ENCODE measurements at regions not wholly inside any gene's neighbourhood (a gene's known extent, or its start where the extent isn't known, plus 50 kb on each side); places are given as distances from the start of the nearest gene placed in this dataset.

DNA sequence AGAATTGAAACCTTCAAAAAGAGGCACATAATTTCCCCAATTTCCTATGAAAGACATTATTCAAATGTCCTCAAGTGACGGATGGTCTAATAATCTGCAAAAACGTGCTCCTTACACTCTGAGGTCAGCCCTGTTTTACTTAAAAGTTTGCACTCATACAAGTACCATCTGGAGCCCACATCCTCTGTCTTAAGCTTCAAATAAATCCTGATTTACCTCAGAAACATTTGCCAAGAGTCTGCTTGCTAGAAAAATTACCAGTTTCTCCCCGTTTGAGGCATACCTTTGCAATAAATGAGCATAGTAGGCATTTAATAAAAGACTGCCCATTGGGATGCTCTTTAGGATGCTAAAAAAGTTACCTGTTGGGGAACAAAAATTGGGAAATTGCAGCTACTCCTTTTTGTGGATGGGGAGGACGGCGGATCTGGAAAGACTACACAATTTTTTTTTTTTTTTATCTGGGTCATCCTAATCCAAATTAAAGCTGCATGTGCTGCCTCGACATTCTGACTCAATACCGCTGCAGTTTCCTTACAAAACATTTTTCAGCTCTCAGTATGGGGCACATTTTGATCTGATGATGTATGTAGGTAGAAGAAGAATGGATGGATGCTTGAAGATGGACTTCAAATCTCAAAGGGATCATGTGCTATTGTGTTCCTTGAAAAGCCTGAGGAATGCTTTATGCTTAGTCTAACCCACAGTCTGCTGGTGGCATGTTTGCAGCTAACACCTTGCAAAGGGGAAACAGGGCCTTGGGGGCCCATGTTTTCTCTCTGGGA, 233.7 kb upstream of the ADAMTS9 start:
- no peak for DNase-seq (ENCODE audit: low read depth in 3 of 3, low spot score in 2 of 3)

GRCh38 chr3:64919934-64920333, 232.1 kb upstream of the ADAMTS9 start:
- DNase-seq (ENCODE audit: low read depth in 3 of 3, low spot score in 2 of 3), result no peak

- no peak for DNase-seq (ENCODE audit: low read depth in 3 of 3, low spot score in 2 of 3)
Measured at GRCh38 chr3:64918989-64919388, 231.2 kb upstream of the ADAMTS9 start.

GRCh38 chr3:64917914-64918453, 230.2 kb upstream of the ADAMTS9 start:
- no peak for DNase-seq (ENCODE audit: low read depth in 3 of 3, low spot score in 2 of 3)

GRCh38 chr3:64916937-64917336, 229.1 kb upstream of the ADAMTS9 start:
- DNase-seq (ENCODE audit: low read depth in 3 of 3, low spot score in 2 of 3), result no peak

GRCh38 chr3:64916192-64916798, 228.5 kb upstream of the ADAMTS9 start:
- DNase-seq (ENCODE audit: low read depth in 3 of 3, low spot score in 2 of 3), result no peak

GRCh38 chr3:64915778-64916177, 228.0 kb upstream of the ADAMTS9 start:
- DNase-seq (ENCODE audit: low read depth in 3 of 3, low spot score in 2 of 3), result no peak

DNA sequence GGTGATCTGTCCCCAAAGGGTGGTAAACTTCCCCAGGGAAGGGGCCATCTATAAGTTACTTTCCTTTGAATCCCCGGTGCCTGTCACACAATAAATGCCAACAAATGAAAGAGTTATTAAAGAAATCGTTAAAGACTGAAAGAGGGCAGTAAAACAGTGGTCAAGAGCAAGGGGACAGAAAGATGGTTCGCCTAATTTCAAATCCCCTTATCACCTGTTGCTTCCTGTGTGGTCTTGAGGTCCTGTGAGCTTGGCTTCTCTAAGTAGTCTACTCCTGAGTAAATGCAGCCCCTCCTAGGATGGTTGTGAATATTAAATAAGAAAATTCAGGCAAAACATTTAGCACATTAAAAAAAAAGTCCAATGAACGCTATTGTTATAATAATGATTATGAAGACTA, 225.7 kb upstream of the ADAMTS9 start:
- no peak for DNase-seq (ENCODE audit: low read depth in 3 of 3, low spot score in 2 of 3)

- no peak for DNase-seq (ENCODE audit: low read depth in 3 of 3, low spot score in 2 of 3)
Measured at GRCh38 chr3:64911138-64911537, 223.3 kb upstream of the ADAMTS9 start.

GRCh38 chr3:64909757-64910467, 222.1 kb upstream of the ADAMTS9 start:
- no peak for DNase-seq (ENCODE audit: low read depth in 3 of 3, low spot score in 2 of 3)

- no peak for DNase-seq (ENCODE audit: low read depth in 3 of 3, low spot score in 2 of 3)
Measured at GRCh38 chr3:64909011-64909410, 221.2 kb upstream of the ADAMTS9 start.

DNA sequence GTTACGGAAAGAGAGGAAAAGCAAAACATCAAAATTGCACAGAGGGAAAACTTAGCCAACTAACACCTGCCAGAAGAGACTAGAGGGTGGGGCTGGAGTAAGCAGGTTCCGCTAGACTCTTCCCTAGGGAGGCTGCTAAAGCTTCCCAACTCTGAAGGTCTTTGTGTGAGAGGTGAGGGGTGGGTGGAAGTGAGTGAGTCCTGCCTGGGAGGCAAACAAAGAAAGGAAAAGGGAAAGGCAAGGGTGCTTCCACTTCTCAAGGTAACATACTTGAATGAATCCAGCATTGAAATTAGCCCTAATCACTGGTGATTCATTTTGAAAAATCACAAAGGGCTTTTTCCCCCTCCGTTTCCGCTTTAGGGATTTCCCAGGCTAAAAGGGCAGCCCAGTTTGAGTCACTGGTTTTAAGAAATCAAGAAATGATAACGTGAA, 220.5 kb upstream of the ADAMTS9 start:
- no peak for DNase-seq (ENCODE audit: low read depth in 3 of 3, low spot score in 2 of 3)

DNA sequence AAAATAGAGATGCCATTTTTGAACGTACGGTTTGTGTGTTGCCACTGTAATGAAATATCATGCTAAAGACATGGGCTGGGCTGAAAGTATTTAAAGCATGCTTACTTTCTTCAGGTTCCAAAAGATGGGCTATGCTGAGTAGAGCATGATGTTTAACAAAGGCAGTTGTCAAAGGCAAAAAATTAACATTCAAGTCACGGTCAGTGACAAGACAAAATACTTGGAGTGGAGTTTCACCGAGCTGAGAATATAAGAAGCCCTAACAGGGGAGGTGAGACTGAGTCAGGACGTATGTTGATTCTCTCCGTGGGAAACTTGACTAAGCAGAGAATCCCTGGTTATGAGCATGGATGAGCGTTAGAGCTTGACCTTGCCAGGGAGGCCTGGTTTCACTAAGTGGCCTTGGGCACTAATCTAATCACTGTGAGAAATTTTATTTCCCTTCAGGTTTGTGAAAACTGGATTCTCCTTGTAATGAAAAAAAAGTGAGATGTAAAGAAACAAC, 218.2 kb upstream of the ADAMTS9 start:
- no peak for DNase-seq (ENCODE audit: low read depth in 3 of 3, low spot score in 2 of 3)

DNA sequence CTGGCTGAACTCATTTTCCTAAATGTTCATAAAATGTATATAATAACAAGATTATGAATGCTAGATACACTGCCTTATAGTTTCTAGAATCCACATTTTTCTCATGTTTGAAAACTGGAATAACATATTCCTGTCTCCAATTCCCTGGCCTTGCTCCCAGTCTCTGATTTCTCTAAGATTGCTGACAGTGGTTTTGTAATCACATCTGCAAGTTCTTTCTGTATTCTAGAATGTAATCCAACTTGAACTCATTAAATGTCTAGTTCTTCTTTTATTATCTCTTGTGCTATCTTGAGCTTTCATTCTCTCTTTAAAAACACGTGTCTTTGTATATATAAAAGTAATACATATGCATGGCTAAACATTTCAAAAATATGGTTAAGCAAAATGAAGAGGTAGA, 215.2 kb upstream of the ADAMTS9 start:
- DNase-seq (ENCODE audit: low read depth in 3 of 3, low spot score in 2 of 3), result no peak

GRCh38 chr3:64901986-64902516, 214.3 kb upstream of the ADAMTS9 start:
- no peak for DNase-seq (ENCODE audit: low read depth in 3 of 3, low spot score in 2 of 3)

DNA sequence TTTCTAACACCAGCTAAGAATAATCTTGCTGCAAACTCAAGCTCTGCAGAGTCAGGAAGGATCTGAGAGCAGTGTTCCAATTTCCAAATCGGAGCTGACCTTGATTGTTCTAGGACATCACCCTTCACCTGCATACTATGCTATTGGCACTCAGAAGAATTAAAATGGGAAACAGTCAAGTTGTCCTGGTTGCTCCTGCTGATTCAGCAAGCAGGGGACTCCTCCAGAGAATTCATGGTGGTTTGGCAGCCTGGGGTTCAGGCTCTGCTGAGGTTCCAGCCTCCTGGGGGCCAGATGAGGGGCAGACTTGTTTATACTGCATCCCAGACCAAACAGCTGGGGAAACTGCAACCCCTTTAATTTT, 213.7 kb upstream of the ADAMTS9 start:
- no peak for DNase-seq (ENCODE audit: low read depth in 3 of 3, low spot score in 2 of 3)

- no peak for DNase-seq (ENCODE audit: low read depth in 3 of 3, low spot score in 2 of 3)
Measured at GRCh38 chr3:64900617-64901521, 213.1 kb upstream of the ADAMTS9 start.

- DNase-seq (ENCODE audit: low read depth in 3 of 3, low spot score in 2 of 3), result no peak
Measured at GRCh38 chr3:64900156-64900555, 212.4 kb upstream of the ADAMTS9 start.

DNA sequence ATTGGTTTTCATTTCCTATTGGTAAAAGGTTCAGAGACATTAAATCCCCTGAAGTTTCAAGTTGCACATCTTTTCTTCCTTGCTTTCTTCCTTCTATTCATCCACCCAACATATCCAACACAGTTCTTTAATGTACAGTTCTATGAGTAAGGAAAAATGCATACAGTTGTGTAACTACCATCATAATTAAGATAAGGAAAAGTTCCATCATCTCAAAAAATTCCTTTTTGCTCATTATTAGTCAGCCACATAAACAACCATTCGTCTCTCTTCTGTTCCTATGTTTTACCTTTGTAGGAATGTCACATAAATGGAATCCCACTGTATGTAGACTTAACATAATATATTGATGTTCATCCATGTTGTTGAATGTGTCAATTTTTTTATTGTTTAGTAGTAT, 211.1 kb upstream of the ADAMTS9 start:
- no peak for DNase-seq (ENCODE audit: low read depth in 3 of 3, low spot score in 2 of 3)
